Renal cortex interstitium (tissue), 11 donors: ENCODE measurements at regions not wholly inside any gene's neighbourhood (a gene's known extent, or its start where the extent isn't known, plus 50 kb on each side); places are given as distances from the start of the nearest gene placed in this dataset.

ENCODE experiments used
- DNase-seq, 11 donors: peaks; one replicate each; pipeline ENCODE4 v3.0.0-alpha.2; 2013; ENCODE audit warnings: low read depth in 9 of 11, low spot score in 4 of 11; ENCODE audit errors: extremely low read depth in 1 of 11

GRCh38 chr2:72008608-72009007 is 139.1 kb downstream of the CYP26B1 start:
- DNase-seq: no peak

- DNase-seq: no peak
Observed at GRCh38 chr2:72007402-72007801, 140.3 kb downstream of the CYP26B1 start.

GRCh38 chr2:72006188-72006736 is 141.4 kb downstream of the CYP26B1 start:
- no peak for DNase-seq

GRCh38 chr2:72004976-72005375 is 142.7 kb downstream of the CYP26B1 start:
- no peak for DNase-seq

- DNase-seq: no peak
Observed at GRCh38 chr2:72004201-72004915, 143.3 kb downstream of the CYP26B1 start.

- DNase-seq: no peak
Observed at GRCh38 chr2:72003796-72004195, 143.9 kb downstream of the CYP26B1 start.

- no peak for DNase-seq
Observed at GRCh38 chr2:72003124-72003523, 144.5 kb downstream of the CYP26B1 start.

GRCh38 chr2:72001937-72002690 is 145.5 kb downstream of the CYP26B1 start:
- DNase-seq: no peak

GRCh38 chr2:72000110-72000509 is 147.6 kb downstream of the CYP26B1 start:
- DNase-seq: no peak

GRCh38 chr2:71999580-71999979 is 148.1 kb downstream of the CYP26B1 start:
- no peak for DNase-seq

- no peak for DNase-seq
Observed at GRCh38 chr2:71997843-71998242, 149.8 kb downstream of the CYP26B1 start.

- DNase-seq: peak in 1 of 11 donors; percentile 8
Observed at GRCh38 chr2:71995067-71995665, 152.5 kb downstream of the CYP26B1 start.

- no peak for DNase-seq
Observed at GRCh38 chr2:71992036-71992435, 155.6 kb downstream of the CYP26B1 start.

GRCh38 chr2:71991397-71991796 is 156.3 kb downstream of the CYP26B1 start:
- DNase-seq: no peak

- no peak for DNase-seq
Observed at GRCh38 chr2:71990826-71991225, 156.8 kb downstream of the CYP26B1 start.

- no peak for DNase-seq
Observed at GRCh38 chr2:71990122-71990521, 157.5 kb downstream of the CYP26B1 start.

- no peak for DNase-seq
Observed at GRCh38 chr2:71989671-71990070, 158.0 kb downstream of the CYP26B1 start.

- DNase-seq: no peak
Observed at GRCh38 chr2:71988170-71988569, 159.5 kb downstream of the CYP26B1 start.

- DNase-seq: no peak
Observed at GRCh38 chr2:71976685-71977084, 171.0 kb downstream of the CYP26B1 start.

- no peak for DNase-seq
Observed at GRCh38 chr2:71974846-71975245, 172.8 kb downstream of the CYP26B1 start.
